Fibroblast of lung (primary cell): ENCODE measurements at regions not wholly inside any gene's neighbourhood (a gene's known extent, or its start where the extent isn't known, plus 50 kb on each side); places are given as distances from the start of the nearest gene placed in this dataset.

Source experiments
- EZH2 ChIP-seq: IDR thresholded peaks from 2 replicates; pipeline ENCODE4 v1.5.1; 2012; ENCODE audit warnings: low read length, control low read depth, mild to moderate bottlenecking; ENCODE audit errors: missing control alignments
- TF ChIP-seq, protein P1 (sequence below), 2 donors: IDR thresholded peaks in 1 of 2; conservative IDR thresholded peaks in 1 of 2; 1 replicate in 1 of 2; 2 replicates in 1 of 2; pipeline ENCODE4 v1.5.1; 2011 to 2012; ENCODE audit warnings: low read length in 2 of 2, control low read depth in 1 of 2, inconsistent platforms in 1 of 2, low read depth in 1 of 2, mild to moderate bottlenecking in 1 of 2

- TF ChIP-seq, protein P1, sequence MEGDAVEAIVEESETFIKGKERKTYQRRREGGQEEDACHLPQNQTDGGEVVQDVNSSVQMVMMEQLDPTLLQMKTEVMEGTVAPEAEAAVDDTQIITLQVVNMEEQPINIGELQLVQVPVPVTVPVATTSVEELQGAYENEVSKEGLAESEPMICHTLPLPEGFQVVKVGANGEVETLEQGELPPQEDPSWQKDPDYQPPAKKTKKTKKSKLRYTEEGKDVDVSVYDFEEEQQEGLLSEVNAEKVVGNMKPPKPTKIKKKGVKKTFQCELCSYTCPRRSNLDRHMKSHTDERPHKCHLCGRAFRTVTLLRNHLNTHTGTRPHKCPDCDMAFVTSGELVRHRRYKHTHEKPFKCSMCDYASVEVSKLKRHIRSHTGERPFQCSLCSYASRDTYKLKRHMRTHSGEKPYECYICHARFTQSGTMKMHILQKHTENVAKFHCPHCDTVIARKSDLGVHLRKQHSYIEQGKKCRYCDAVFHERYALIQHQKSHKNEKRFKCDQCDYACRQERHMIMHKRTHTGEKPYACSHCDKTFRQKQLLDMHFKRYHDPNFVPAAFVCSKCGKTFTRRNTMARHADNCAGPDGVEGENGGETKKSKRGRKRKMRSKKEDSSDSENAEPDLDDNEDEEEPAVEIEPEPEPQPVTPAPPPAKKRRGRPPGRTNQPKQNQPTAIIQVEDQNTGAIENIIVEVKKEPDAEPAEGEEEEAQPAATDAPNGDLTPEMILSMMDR (conservative IDR thresholded peaks at IDR 0.05 in 1 of 2, IDR thresholded peaks at IDR 0.05 in 1 of 2; ENCODE audit: low read depth in 1 of 2, low read length in 2 of 2), result no peak
- TF ChIP-seq EZH2, result no peak
These were observed 2613.9 kb upstream of the PCDH20 start for GRCh38 chr13:64029343-64030093.
